Femur (tissue), 1 donor: ENCODE measurements at regions not wholly inside any gene's neighbourhood (a gene's known extent, or its start where the extent isn't known, plus 50 kb on each side); places are given as distances from the start of the nearest gene placed in this dataset.
"Not testable (repeated sequence)": the region's sequence is repeated elsewhere in the genome, so short reads cannot be mapped to it uniquely, and the experiment has no call there.

Experiments
- DNase-seq: peaks from one replicate; pipeline ENCODE4 v3.0.0-alpha.2; 2017

DNA sequence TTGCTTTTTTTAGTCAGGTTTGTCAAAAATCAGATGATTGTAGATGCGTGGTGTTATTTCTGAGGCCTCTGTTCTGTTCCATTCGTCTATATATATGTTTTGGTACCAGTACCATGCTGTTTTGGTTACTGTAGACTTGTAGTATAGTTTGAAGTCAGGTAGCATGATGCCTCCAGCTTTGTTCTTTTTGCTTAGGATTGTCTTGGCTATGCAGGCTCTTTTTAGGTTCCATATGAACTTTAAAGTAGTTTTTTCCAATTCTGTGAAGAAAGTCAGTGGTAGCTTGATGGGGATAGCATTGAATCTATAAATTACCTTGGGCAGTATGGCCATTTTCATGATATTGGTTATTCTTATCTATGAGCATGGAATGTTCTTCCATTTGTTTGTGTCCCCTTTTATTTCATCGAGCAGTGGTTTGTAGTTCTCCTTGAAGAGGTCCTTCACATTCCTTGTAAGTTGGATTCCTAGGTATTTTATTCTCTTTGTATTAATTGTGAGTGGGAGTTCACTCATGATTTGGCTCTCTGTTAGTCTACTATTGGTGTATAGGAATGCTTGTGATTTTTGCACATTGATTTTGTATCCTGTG lies 70.1 kb upstream of the TOP3B start:
- DNase-seq: not testable (repeated sequence)

GRCh38 chr22:22051032-22051431 lies 68.4 kb upstream of the TOP3B start:
- not testable (repeated sequence) for DNase-seq

DNA sequence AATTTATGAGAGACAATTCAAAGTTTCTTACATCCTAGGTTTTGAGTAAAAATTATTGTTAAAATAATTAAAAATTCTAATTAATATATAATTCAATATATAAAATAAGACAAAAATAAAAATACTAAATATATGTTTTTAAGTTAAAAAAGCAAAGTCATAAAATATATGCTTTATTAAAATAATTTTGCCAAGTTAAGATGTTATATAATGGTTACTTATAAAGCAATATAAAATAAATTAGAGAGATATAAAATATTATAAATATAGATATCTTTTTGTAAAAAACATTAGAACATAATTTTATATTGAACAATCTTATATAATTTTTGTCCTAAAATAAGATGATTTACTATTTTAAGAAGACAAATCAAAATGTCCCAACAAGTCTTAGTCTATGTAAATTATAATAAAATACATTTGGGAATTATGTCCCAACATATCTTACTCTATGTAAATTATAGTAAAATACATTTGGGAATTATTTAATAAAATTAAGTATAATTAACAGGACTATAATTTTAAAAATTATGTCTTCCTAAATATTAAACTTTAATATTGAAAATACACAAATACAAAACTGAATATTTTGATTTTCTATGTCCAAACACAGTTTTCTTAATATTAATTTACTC lies 67.7 kb upstream of the TOP3B start:
- no peak for DNase-seq

DNA sequence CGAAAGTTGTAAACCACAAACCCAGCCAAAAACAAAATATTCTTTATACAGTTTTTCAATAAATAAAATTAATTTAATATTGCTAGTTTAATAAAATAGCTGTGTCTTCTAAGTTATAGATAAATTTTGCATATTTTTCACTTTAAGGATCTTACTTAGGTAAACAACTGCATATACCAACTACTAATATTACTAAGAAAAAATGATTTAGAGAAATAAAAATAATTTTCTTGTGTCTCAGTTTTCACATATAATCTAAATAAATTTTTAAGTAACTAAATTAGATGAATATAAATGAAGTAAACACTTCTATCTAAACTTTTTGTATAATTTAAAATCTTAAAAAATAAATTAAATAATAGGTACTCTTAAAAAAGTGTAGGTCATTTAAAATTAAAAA lies 67.1 kb upstream of the TOP3B start:
- DNase-seq: no peak

- DNase-seq: no peak
These were observed 66.5 kb upstream of the TOP3B start for GRCh38 chr22:22048981-22049531.

DNA sequence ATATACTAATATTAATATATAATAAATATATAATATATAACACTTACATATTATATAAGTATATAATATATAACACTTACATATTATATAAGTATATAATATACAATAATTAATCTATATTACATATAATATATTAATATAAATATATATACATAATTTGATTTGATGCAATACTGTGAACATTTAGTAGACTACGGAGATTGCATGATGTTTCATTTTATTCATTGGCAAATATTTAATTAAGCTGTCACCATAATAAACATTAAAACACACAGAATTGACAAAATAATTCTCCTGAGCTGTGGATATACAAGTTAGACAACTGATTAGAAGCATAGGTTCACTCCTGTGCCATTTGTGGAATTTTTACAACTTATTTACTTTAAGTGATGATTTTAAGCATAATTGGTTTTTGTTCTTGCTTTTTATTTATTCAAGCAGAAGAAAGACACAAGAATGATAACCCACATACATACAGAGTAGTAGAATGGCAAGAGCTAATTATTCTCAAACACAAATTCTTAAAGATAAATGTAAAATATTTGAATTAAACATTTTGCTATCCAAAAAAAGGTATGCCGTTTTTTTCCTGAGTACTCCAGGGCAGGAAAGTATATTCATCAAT lies 65.8 kb upstream of the TOP3B start:
- DNase-seq: no peak

- DNase-seq: no peak
These were observed 65.2 kb upstream of the TOP3B start for GRCh38 chr22:22047776-22048175.

DNA sequence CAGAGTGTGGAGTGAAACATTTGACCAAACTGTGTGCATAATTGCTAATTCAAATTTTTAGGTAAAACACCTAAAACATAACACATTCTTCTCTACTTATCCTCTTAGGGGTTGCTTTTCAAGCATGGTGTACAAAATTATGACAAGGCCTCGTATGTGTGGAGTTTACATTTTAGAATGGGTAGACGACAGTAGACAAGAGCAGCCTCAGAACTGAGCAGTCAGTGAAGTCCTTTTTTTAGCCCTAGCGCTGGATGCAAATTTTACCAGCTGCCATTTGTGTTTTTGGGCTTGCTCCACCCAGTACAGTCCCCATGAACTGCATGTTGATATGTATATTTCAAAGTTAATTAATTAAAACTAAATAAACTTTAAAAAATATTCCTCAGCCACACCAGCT lies 64.7 kb upstream of the TOP3B start:
- DNase-seq: no peak

DNA sequence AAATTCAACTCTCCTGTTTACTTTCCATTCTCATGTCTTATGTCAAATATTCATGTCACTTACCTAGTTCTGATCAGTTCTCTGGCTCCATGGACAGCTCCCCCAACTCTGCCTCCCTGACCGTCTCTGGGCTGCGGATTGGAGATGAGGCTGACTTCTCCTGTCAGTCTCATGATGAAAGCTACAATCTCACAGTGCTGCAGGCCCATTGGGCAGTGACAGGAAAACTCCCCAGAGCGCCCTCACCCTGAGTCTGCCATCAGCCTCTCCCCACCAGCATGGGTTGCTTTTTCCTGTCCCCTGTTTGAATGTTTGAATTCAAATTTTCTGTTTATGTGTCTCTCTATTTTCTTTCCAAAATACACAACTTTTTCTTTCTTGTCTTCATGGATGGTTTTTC lies 63.8 kb upstream of the TOP3B start:
- no peak for DNase-seq

GRCh38 chr22:22045571-22046335 lies 63.2 kb upstream of the TOP3B start:
- DNase-seq: no peak

DNA sequence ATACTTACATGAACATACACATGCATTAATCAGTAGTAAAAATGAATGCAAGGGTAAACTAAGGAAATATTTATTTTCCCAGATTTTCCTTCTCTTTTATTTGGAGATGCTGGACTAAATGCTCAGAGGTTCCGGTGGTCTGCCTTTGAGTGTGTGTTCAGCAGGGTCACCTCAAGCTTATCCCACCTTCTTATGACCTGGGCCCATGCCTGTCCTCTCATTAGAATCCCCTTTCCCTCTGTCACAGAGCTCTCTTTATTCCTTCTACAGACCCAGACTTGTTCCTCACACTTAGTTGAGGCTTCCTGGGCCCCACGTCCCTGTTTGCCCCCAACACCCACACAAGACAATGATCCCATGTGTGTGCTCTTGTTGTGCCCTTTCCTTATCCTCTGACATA lies 61.6 kb upstream of the TOP3B start:
- no peak for DNase-seq

- no peak for DNase-seq
These were observed 60.9 kb upstream of the TOP3B start for GRCh38 chr22:22043296-22044078.

- no peak for DNase-seq
These were observed 60.2 kb upstream of the TOP3B start for GRCh38 chr22:22042599-22043295.

- no peak for DNase-seq
These were observed 59.4 kb upstream of the TOP3B start for GRCh38 chr22:22042009-22042408.

- DNase-seq: no peak
These were observed 58.3 kb upstream of the TOP3B start for GRCh38 chr22:22040908-22041307.

- DNase-seq: no peak
These were observed 57.9 kb upstream of the TOP3B start for GRCh38 chr22:22040472-22040871.

GRCh38 chr22:22039286-22040074 lies 56.9 kb upstream of the TOP3B start:
- no peak for DNase-seq

DNA sequence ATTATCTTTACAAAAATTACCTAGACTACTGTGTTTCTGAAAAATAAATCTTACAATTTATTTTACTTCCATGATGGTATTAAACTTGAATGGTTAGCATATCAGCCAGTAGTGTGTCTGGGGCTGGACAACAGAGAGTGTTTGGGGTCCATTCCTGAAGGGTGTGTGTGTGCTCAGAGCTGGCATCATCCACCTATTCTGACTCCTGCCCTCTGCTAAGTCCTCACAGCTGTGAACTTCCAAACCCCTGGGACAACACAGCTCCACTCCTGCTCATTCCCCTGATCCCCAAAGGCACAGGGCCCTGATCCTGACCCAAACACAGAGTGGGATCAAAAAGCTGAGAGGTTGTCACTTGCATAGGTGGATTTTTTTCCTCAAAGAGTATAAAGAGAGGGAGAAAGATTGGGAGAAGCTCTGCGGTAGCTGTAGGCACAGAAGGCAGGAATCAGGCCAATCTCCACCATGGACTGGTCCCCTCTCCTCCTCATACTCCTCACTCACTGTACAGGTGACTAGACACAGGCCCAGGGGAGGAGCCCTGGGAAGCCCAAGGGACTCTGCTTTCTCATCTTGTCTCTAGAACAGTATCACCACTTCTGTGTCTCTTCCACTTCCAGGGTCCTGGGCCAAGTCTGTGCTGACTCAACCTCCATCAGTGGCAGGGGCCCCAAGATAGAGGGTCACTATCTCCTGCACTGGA lies 55.7 kb upstream of the TOP3B start:
- DNase-seq: no peak

GRCh38 chr22:22037740-22038139 lies 55.2 kb upstream of the TOP3B start:
- no peak for DNase-seq

DNA sequence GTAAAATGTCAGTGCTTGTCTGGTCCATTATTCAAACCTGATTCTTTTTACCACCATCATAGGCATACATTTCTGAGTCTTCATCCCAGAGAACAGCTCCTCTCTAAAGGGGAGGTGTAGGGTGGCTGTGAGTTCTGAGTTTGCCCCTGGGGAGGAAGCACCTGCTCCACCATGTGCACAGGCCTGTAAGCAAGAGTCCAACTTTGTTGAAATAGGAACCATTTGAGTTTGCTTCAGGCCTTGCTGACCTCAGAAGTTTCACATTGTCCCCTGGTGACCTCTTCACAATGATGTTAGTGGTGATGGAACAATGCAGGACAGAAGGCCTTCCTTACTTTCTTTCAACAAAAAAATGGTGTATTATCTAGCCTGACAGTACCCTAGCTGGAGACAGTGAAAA lies 54.6 kb upstream of the TOP3B start:
- no peak for DNase-seq

GRCh38 chr22:22036588-22036987 lies 54.0 kb upstream of the TOP3B start:
- no peak for DNase-seq
